Vagina (tissue), 2 donors: ENCODE measurements at regions not wholly inside any gene's neighbourhood (a gene's known extent, or its start where the extent isn't known, plus 50 kb on each side); places are given as distances from the start of the nearest gene placed in this dataset.

Experiments
- DNase-seq, 2 donors: peaks; one replicate each; pipeline ENCODE4 v3.0.0-alpha.2; 2017; ENCODE audit errors: extremely low spot score in 2 of 2
- H3K27ac ChIP-seq: fragments of 200-600 bp; sonication (generic); one replicate; pipeline ENCODE4 v1.5.1; 2019
- H3K27me3 ChIP-seq: fragments of 200-600 bp; sonication (generic); one replicate; pipeline ENCODE4 v1.5.1; 2019
- H3K36me3 ChIP-seq, 2 donors: fragments of 200-600 bp; sonication (generic); one replicate each; pipeline ENCODE4 v1.5.1; 2017 to 2019
- H3K4me1 ChIP-seq: fragments of 200-600 bp; sonication (generic); one replicate; pipeline ENCODE4 v1.5.1; 2019
- H3K4me3 ChIP-seq, 2 donors: fragments of 200-600 bp; sonication (generic); 1 replicate in 1 of 2; 2 replicates in 1 of 2; pipeline ENCODE4 v1.5.1; 2016 to 2019
- H3K9me3 ChIP-seq: fragments of 200-600 bp; sonication (generic); one replicate; pipeline ENCODE4 v1.5.1; 2019
- POLR2A ChIP-seq, 2 donors: fragments of 450-650 bp; IDR thresholded peaks; one replicate each; pipeline ENCODE4 v1.6.1; 2017; ENCODE audit warnings: antibody characterized with exemption in 2 of 2, mild to moderate bottlenecking in 2 of 2, moderate library complexity in 2 of 2
- POLR2AphosphoS5 ChIP-seq, 2 donors: sonication (generic); formaldehyde crosslinking; IDR thresholded peaks; one replicate each; pipeline ENCODE4 v1.9.0; 2017; ENCODE audit warnings: antibody characterized with exemption in 2 of 2, mild to moderate bottlenecking in 2 of 2, low read depth in 1 of 2; ENCODE audit not compliant: insufficient read depth in 1 of 2
- intact Hi-C: fragments of 100-400 bp; cut with DNase I; formaldehyde crosslinking; loops from one replicate; pipeline ENCODE4 v1.15.1; 2023
- TF ChIP-seq, protein P1 (sequence below), 3 experiments: fragments of 450-650 bp in 2 of 3; fragments of 200-600 bp in 1 of 3; sonication (generic) in 1 of 3; IDR thresholded peaks; one replicate each; pipeline ENCODE4 v1.5.1; 2017 to 2019; ENCODE audit warnings: antibody characterized with exemption in 3 of 3, mild to moderate bottlenecking in 2 of 3, moderate library complexity in 2 of 3

DNA sequence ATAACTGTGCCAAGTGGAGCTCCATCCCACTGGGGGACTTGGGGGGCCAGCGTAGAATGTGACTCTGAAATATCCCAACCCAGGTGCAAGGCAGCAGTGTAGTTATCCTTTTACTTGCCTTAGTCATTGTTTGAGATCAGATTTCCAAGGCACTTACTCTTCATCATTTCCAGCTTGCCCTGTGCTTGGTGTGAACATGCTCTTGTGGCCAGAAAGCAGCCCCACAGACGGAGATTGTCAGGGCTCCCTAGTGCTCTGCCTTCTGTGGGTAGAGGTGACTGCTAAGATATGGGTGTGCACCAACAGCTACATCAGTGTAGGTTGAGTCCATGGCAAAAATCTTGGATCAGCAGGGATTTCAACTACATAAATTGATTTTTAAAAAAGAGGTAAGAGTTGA lies 2010.0 kb upstream of the PIK3C3 start:
- no peak for DNase-seq
- intact Hi-C loops = no loop called here
- TF ChIP-seq POLR2A (IDR thresholded peaks at IDR 0.05) = no peak
- TF ChIP-seq, protein P1, sequence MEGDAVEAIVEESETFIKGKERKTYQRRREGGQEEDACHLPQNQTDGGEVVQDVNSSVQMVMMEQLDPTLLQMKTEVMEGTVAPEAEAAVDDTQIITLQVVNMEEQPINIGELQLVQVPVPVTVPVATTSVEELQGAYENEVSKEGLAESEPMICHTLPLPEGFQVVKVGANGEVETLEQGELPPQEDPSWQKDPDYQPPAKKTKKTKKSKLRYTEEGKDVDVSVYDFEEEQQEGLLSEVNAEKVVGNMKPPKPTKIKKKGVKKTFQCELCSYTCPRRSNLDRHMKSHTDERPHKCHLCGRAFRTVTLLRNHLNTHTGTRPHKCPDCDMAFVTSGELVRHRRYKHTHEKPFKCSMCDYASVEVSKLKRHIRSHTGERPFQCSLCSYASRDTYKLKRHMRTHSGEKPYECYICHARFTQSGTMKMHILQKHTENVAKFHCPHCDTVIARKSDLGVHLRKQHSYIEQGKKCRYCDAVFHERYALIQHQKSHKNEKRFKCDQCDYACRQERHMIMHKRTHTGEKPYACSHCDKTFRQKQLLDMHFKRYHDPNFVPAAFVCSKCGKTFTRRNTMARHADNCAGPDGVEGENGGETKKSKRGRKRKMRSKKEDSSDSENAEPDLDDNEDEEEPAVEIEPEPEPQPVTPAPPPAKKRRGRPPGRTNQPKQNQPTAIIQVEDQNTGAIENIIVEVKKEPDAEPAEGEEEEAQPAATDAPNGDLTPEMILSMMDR (IDR thresholded peaks at IDR 0.05) = no peak
- no peak for TF ChIP-seq POLR2AphosphoS5 (IDR thresholded peaks at IDR 0.05; ENCODE audit: insufficient read depth in 1 of 2, low read depth in 1 of 2)
- no peak overlapping the region for H3K4me3 ChIP-seq
- no peaks in the 10 kb centered on the region for H3K9me3 ChIP-seq
- no peaks in the 10 kb centered on the region for H3K36me3 ChIP-seq
- H3K27ac ChIP-seq = no peak overlapping the region
- no peaks in the 10 kb centered on the region for H3K27me3 ChIP-seq
- H3K4me1 ChIP-seq = peaks cover 5% of the 10 kb centered on the region

DNA sequence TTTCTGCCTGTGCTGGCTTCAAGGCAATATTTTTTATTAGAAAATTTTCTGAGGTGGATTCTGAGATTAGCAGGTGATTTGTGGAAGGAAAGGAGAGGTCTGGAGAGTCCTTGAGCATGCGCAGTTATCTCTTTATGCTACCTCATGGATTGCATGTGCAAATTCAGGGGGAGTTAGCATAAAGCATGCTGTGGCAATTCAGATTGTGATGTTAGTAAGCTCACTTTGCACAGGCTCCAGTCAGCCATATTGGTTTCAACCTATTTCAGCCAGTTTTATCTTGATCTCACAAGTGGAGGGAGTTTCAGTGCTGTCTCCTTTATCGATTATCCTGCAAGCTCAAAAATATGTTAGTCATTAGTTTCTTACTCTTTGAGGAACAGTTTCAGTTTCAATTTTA lies 2012.3 kb upstream of the PIK3C3 start:
- no peaks in the 10 kb centered on the region for H3K27me3 ChIP-seq
- no peaks in the 10 kb centered on the region for H3K36me3 ChIP-seq
- no peak for DNase-seq
- H3K27ac ChIP-seq = no peak overlapping the region
- intact Hi-C loops = no loop called here
- no peaks in the 10 kb centered on the region for H3K9me3 ChIP-seq
- TF ChIP-seq POLR2A (IDR thresholded peaks at IDR 0.05) (no peak), POLR2AphosphoS5 (IDR thresholded peaks at IDR 0.05; ENCODE audit: insufficient read depth in 1 of 2, low read depth in 1 of 2) (no peak)
- TF ChIP-seq, protein P1 (IDR thresholded peaks at IDR 0.05) = no peak
- H3K4me3 ChIP-seq = no peak overlapping the region
- H3K4me1 ChIP-seq = peaks cover 5% of the 10 kb centered on the region

DNA sequence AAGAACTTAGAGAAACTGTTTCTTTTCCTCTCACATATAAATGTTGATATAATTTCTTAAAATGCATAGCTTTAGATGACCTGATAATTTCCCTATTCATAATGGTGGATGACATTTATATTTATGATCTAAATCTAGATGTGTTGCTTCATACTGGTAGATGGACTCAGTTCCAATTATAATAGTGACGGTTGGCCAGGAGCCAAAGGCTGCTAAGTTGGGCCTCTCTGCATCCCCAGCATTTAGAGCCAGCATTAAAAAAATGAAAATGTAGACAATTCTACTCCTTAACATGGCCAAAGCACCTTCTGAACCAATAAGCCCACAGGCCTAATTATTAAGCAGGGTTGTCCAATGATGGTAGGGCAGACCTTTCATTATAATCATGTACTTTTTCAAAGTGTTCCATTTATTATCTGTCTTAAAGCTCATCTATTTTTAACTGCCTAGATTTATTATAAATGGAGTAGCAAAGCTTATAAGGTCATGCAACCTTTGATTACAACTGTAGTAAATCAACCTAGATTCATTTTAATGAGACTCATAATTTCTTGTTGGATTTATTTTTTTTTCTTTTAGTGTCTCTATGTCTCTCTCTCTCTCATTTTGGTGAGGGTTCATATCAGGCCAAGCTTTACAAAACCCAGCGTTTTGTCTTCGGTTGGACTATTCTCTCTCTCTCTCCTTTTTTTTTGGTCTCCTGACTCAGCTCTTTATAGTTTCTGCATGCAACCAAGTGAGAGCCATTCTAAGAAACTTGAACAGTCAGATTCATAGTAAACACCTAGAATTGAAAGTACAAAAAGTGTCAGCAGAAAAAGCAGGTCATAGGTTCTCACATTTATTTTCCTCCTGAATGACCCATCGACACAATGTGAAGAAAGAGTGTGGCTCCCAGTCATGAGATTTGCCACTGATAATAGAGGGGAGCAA lies 2016.1 kb upstream of the PIK3C3 start:
- no peaks in the 10 kb centered on the region for H3K36me3 ChIP-seq
- H3K27me3 ChIP-seq = no peaks in the 10 kb centered on the region
- H3K9me3 ChIP-seq = no peaks in the 10 kb centered on the region
- no peak overlapping the region for H3K27ac ChIP-seq
- no peaks in the 10 kb centered on the region for H3K4me1 ChIP-seq
- no peak overlapping the region for H3K4me3 ChIP-seq
- no peak for DNase-seq
- TF ChIP-seq, protein P1 (IDR thresholded peaks at IDR 0.05) = no peak
- TF ChIP-seq POLR2AphosphoS5 (IDR thresholded peaks at IDR 0.05; ENCODE audit: insufficient read depth in 1 of 2, low read depth in 1 of 2) = no peak
- no peak for TF ChIP-seq POLR2A (IDR thresholded peaks at IDR 0.05)
- intact Hi-C loops = no loop called here

DNA sequence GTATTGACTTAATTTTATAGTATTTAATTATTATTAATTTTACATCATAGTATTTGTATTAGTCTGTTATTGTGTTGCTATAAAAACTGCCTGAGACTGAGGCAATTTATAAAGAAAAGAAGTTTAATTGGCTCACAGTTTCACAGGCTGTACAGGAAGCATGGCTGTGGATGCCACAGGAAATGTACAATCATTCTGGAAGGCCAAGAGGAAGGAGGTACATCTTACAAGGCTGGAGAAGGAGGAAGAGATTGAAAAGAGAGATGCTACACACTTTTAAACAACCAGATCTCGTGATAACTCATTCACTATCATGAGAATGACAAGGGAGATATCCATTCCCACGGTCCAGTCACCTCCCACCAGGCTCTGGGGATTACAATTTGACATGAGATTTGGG lies 2019.4 kb upstream of the PIK3C3 start:
- Histone ChIP-seq H3K4me1 (no peaks in the 10 kb centered on the region), H3K27me3 (no peaks in the 10 kb centered on the region), H3K36me3 (no peaks in the 10 kb centered on the region), H3K27ac (no peak overlapping the region), H3K9me3 (no peaks in the 10 kb centered on the region), H3K4me3 (no peak overlapping the region)
- no peak for DNase-seq
- TF ChIP-seq POLR2A (IDR thresholded peaks at IDR 0.05) (no peak), POLR2AphosphoS5 (IDR thresholded peaks at IDR 0.05; ENCODE audit: insufficient read depth in 1 of 2, low read depth in 1 of 2) (no peak)
- TF ChIP-seq, protein P1 (IDR thresholded peaks at IDR 0.05) = no peak
- intact Hi-C loops = no loop called here

DNA sequence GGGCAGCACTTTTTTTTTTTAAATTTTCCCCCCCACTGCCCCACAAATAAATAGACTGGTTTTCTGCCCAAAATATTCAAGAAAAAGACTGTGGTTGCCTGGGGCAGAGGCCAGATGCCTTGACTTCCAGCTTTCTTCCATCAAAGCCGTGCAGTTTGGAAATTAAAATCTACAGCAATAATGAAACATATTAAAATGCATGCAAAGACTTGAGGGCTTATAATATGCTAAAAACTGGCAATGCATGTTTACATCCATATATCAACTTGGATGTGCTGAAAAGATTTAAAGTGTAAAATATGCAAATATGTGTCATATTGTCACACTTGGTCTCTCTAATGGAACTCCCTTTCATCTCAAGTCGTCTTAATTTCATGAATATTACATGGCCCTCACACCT lies 2036.2 kb upstream of the PIK3C3 start:
- TF ChIP-seq, protein P1 (IDR thresholded peaks at IDR 0.05) = no peak
- TF ChIP-seq POLR2AphosphoS5 (IDR thresholded peaks at IDR 0.05; ENCODE audit: insufficient read depth in 1 of 2, low read depth in 1 of 2) (no peak), POLR2A (IDR thresholded peaks at IDR 0.05) (no peak)
- Histone ChIP-seq H3K36me3 (no peaks in the 10 kb centered on the region), H3K4me3 (no peak overlapping the region), H3K27ac (no peak overlapping the region), H3K4me1 (no peaks in the 10 kb centered on the region), H3K27me3 (no peaks in the 10 kb centered on the region), H3K9me3 (no peaks in the 10 kb centered on the region)
- no peak for DNase-seq
- intact Hi-C loops = no loop called here
